Stimulated activated CD4-positive, alpha-beta T cell treated with anti-CD3 and anti-CD28 coated beads, Interleukin-4, amount 100 ng/mL, for 1 hour (primary cell): ENCODE measurements at regions not wholly inside any gene's neighbourhood (a gene's known extent, or its start where the extent isn't known, plus 50 kb on each side); places are given as distances from the start of the nearest gene placed in this dataset.

Experiments used
- DNase-seq: peaks from one replicate; pipeline ENCODE4 v3.0.0-alpha.2; 2020

- no peak for DNase-seq
These were observed 514.8 kb upstream of the NOX3 start for GRCh38 chr6:155970472-155970871.

GRCh38 chr6:155968921-155969320 is 513.3 kb upstream of the NOX3 start:
- DNase-seq: no peak

DNA sequence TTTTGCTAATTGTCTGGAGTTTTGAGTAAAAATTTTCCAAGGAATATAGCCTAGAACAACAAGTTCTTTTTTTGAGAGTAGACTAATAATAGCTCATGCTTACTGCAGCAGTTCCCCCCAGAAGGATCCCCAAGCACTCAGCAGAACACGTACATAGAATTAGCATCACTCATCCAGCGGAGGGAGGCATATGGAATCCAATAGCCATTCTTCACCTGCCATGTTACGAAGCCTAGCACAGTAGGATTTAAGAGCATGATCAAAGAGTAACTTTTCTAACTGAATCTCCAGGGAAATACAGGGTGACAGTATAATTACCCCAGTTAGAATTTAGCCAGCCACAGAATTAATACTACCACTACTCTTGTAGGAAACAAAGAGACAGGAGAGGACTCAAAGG is 511.7 kb upstream of the NOX3 start:
- no peak for DNase-seq

- DNase-seq: no peak
These were observed 508.9 kb upstream of the NOX3 start for GRCh38 chr6:155964544-155964943.

GRCh38 chr6:155962276-155962675 is 506.6 kb upstream of the NOX3 start:
- DNase-seq: no peak

DNA sequence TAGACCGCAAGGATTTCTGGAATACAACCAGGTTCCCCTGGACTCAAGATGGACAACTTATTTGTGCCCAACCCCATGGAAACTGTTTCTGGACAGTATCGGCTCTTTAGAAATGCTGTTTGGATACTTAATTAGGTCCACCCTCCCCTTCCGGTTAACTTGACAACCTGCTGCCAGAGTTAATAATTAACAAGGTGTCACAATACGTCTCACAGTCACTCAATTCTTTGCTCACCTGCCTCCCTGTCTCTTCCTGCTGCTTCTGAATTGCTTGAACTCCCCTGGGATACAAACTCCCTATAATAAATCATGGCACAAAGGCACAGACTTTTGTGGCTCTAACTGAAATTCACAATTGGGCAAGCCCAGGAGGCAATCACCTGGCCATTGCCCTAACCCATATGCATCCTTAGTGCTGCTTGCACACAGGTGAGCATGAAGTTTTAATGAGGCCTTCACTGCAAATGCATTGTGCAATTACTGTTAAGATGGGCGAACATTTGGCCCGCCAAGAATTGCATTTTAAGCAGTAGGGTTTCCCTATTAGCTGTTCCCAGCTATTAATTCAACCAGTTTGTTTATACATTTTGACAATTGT is 504.4 kb upstream of the NOX3 start:
- no peak for DNase-seq

DNA sequence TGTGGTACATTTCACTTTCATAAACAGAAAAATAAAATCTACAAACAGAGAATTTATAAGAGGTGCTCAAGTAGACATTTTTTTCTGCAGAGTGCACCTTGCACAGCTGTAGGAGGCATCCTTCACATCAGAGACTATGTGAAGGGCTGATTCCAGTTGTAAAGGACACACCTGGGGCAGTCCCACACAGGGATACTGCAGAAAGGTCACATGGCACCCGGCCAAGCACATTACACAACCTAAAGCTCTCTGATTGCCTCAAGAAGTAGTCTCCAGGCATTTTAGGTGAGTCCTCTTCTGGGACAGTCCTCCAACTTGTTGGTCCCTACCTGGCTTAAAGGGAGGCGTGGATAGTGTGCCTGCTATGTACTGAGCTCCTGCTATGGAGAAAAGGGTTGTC is 502.9 kb upstream of the NOX3 start:
- no peak for DNase-seq

- DNase-seq: no peak
These were observed 499.4 kb upstream of the NOX3 start for GRCh38 chr6:155955038-155955437.

DNA sequence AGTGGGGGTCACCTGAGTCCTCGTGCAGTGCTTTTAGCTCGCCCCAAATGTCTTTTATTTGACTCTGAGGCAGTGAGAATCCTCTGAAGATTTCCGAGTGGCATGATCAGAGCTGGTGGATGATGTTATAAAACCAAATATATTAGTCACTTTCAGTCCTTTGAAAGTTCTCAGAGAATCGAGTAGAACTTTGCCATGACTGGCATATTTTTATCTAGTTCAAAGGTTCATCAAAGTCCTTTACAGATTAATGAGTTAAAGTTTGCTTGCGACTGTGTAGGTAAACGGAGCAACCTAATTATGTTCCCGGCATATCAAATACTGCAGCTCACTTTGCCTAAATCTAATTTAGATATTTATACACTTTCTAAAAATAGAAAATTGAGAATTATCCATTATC is 498.5 kb upstream of the NOX3 start:
- DNase-seq: no peak

DNA sequence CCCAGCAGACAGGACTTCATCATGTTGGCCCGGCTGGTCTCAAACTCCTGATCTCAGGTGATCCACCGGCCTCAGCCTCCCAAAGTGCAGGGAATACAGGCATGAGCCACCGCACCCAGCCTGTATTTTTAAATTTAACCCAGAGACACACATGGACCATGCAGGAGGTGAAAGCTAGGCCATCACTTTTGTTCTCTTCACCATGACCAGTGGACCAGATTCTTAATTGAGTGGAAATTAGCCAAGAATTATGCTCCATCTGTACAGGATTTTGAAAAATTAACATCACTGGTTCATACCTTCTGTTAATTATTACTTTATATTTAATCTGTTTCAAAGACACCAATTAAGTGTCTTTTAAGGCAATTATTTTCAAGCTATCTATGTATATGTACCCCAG is 493.6 kb upstream of the NOX3 start:
- no peak for DNase-seq

DNA sequence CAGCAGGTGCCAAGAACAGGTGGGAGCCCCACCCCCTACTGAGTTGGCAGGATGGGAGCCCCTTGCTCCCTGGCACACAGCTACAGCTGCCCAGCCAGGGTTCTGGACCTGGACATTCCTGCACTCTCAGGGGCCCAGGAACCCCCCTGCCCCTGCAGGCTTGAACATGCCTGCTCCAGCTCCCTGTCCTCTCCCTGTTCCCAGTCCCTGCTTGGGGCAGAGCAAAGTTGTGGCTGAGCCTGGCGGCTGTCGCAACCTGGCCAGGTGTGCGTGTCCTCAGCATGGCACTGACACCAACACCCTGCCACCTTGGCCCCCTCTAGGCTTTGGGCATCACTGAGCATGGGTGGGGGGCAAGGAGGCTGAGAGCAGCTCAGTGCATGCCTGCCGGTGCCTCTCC is 491.2 kb upstream of the NOX3 start:
- no peak for DNase-seq

DNA sequence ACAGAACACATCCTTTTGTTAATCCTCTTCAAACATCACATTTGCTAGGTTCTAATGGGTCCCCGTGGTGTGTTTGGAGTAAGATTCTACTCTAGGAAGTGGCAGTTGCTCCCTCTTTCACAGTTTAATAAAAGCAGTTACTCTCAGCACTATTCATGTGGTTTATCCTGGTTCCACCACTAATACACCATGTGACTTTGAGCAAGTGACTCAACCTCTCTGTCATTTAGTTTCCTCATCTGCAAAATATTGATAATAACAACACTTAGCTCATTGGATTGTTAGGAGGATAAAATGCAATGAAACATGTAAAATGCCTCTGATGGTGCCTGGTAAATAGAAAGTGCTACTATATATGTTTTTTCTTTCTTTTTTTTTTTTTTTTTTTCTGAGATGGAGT is 488.0 kb upstream of the NOX3 start:
- no peak for DNase-seq

DNA sequence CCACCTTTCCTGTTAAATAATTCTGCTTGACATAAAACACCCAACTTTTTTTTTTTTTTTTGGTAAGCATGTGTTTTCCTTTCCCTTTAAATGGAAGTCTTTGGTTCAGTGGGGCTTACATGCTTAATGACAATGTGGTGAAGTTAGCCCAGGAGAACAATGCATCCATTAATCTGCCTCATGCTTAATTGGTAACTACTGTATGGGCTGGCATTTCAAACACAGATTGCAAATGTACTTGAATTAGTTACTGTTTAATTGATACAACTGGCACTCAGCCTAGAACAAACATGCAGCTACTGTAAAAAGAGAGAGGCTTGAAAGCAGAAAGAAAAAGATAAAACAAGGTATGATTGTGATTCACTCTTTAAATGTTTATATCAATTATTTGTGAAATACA is 483.6 kb upstream of the NOX3 start:
- DNase-seq: no peak

GRCh38 chr6:155936551-155936950 is 480.9 kb upstream of the NOX3 start:
- DNase-seq: no peak

GRCh38 chr6:155936127-155936526 is 480.5 kb upstream of the NOX3 start:
- DNase-seq: no peak

DNA sequence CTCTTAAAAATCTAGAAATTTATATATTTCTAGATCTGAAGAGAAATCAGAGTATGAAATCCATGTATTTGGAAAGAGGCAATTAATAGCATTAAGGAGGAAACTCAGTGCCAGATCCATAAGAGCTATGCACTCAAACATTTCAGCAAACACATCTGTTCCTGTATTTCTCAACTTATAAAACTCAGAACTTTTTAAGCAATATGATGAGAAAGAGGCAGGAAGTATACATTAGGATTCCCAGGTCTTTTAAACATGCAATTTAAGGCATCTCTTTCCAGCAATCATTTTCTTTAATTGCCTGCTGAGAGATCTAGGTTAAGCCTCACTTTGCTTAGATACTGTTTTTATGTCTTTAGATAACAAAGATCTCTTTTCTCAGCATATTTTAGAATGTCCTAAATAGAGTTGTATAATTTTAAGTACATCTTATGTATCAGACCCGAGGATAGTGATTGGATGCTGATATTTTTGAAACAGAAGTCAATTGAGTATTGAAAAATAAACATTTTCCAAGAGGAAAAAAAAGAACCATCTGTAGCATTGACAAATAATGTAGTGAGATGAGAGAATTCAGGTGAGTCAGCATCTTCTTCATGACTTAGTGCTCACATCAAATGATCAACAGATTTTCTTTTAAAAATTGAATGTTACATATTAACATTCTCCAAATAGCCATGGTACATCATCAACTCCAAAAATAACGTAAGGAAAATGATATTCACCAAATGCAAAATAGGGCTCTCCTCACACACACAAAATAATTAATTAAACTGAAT is 461.4 kb upstream of the NOX3 start:
- no peak for DNase-seq

DNA sequence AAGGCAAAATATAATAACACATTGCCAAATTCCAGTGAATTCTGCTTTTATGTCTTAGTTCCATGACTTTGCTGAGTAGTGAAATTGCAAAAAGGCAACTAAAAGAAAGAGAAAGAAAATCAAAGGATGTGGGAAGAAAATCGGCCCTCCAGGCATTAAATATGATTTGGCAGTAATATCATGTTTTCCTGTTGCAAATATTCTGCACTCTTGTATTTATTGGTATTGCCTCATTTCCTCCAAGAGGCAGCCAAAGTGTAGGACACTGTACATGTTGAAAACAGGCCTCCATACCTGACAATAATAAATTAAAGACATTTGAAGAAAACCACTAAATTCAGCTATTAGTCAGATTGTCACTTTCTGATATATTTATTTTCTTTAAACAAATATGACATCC is 460.0 kb upstream of the NOX3 start:
- no peak for DNase-seq

DNA sequence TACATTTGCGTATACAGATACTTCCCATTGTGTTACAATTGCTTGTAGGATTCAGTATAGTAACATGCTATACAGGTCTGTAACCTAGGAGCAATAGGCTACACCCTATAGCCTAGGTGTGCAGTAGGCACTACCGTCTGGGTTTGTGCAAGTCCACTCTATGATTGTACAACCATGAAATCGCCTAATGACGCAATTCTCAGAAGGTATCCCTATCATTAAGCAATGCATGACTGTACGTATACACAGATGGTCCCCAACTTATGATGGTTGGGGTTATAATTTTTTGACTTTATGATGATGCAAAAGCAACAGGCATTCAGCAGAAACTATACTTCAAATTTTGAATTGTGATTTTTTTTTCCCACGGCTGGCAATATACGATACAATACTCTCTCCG is 458.2 kb upstream of the NOX3 start:
- no peak for DNase-seq

DNA sequence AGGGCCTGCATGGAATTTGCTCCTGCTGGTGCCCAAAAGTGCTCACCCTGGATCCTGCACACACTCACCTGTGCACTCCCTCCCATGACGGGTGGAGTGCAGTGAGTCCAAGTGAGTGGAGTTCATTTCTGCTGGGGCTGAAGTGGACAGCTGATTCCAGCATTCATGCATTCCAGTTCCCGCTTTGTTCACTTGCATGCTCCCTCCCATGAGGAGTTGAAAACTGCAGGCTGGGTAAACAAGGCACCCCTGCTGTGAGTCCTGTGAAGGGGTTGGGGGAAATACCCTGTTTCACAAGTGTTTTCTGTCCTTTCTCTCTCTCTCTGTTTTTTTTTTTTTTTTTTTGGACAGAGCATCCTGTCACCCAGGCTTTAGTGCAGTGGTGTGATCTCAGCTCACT is 454.1 kb upstream of the NOX3 start:
- DNase-seq: no peak

DNA sequence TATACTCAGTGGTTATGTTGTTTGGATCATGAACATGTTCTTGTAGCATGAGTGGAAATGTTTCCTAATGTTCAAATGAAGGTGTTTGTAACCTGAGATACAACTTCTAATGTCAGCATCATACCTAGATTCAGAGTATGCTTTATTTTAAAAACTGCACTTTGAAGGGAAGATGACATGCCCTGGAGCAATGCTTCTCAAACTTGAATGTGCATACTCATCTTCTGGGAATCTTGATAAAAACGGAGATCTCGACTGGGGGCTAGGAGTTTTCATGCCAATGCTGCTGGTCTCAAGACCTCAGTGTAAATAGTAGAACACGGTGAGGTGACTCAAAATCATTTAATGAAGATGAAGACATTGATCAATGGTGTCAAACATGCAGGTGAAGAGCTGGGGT is 440.0 kb upstream of the NOX3 start:
- DNase-seq: no peak

DNA sequence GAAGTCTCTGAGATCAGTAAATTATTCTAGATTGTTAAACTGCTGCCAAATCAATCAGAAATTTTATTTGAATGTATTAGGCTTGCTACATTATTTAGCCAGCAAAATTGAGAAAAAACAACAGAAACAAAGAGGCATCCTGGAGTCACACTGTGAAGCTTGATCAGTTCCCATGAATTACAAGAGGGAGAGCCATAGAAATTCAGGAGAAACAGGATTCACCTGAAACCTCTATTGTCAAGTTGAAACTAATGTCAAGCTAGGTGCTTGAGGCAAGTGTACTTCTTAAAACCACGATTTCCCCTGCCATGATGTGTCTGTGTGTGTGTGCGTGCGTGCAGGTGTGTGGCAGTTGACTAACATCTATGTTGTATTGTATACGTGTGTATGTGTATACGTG is 439.1 kb upstream of the NOX3 start:
- no peak for DNase-seq

DNA sequence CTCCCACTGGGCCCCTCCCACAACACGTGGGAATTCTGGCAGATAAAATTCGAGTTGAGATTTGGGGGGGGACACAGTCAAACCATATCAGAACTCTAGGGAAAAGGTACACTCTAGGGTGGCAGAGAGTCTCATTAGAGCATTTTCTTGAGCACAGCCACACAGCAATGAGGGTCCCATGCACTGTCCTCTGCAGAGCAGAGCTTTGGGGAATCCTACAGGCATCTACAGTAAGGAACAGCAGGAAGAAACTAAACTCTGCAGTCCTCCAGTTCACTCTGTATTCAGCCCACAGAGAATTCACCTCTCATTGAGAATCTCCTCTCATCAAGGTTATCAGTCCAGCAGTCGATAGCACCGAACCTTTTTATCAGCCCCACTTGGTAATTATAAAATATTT is 438.6 kb upstream of the NOX3 start:
- DNase-seq: no peak

DNA sequence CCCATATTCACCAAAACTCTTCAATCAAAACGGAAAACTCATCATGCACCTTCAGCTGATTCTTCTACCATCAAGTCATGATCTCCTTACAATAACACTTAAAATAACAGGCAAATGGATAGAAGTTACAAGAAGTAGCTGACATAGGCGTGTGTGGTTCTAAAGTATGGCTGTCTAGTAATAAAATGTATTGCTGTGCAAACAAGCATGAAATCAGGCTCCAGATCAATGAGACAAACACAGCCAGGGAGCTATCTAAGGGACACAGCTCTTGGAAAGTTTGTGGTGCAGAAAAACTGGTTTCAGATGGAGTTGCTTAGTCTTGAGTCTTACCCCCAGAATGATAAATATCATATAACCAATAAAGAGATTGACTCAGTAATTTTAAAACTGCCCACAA is 434.8 kb upstream of the NOX3 start:
- no peak for DNase-seq

DNA sequence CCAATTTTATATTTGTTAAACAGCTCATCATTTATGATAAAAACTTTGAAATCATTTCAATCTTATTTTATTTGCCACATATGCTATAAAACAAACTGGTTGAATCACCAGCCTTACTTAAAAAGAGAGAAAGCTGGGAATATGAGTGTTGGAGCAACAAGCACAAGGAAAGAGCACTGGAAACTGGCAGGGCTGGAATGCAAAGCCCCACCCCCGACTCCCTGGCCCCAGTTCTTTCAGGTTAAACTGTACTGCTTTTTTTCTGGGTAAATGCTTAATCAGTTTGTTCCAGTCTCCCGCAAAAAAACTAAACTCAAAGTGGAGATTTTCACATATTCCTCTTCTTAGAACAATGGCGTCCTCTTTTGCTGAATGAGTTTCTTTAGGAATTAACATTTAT is 433.8 kb upstream of the NOX3 start:
- DNase-seq: no peak

DNA sequence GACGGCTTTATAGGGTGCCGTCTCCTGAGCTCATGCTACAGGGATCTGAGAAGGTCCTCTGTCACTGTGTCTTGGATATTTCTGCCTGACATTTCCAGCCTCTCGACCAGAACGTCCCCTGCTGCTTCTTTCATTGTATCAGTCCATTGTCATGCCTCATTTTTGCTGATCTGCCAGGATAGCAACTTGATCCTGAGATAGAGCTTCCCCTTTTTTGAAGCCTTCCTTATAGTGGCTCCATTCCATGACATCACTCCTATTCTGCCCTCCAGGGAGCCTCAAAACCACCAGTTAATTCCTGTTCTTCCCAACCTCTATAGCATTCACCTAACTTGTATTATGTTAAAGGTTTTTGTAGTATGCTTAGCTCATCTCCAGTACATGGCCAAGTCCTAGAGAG is 431.8 kb upstream of the NOX3 start:
- DNase-seq: no peak
